Left cardiac atrium (tissue), 4 donors: ENCODE measurements at regions not wholly inside any gene's neighbourhood (a gene's known extent, or its start where the extent isn't known, plus 50 kb on each side); places are given as distances from the start of the nearest gene placed in this dataset.

ENCODE experiments used
- ATAC-seq, 2 donors: fragments of 200-7000 bp; cut with Tn5 transposase; one replicate each; pipeline ENCODE4 v1.9.1; 2020; ENCODE audit warnings: mild to moderate bottlenecking in 2 of 2, moderate library complexity in 2 of 2
- DNase-seq: peaks from one replicate; pipeline ENCODE4 v3.0.0-alpha.2; 2020
- intact Hi-C, 2 donors: fragments of 100-400 bp; cut with DNase I; formaldehyde crosslinking; loops; one replicate each; pipeline versions ENCODE4 v1.14.1 to v1.15.1; 2022 to 2023
- donor health status: DM: no; HTN: yes; CAD: no.
- donor health status: DM: no; HTN: yes; CAD: no; lungs with severe emphysema.
- donor health status: DM: yes; HTN: yes; CAD: no.
- donor health status: Dilated cardiomyopathy.

DNA sequence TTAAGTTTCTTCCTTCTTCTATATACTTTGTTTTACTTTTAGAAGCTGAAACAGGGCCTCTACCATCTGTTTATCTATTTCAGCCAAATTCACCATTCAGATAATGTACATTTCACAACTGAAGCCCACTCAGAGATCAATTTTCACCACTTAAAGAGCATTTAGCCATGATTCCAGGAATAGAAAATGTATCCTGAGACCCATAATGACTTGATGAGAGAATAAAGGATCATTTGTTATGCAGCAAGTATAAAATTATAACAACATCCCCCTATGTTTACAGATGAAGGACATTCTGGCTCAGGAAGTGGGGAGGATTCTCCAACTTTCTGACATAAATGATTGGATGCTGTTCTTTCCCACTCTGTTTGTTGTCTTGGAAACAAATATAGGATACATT is 962.1 kb upstream of the EEF2KMT start:
- DNase-seq = no peak
- intact Hi-C loops = no loop called here
- ATAC-seq = no peak

GRCh38 chr16:6057821-6058220 is 960.2 kb upstream of the EEF2KMT start:
- no peak for ATAC-seq
- intact Hi-C loops = no loop called here
- DNase-seq = no peak

DNA sequence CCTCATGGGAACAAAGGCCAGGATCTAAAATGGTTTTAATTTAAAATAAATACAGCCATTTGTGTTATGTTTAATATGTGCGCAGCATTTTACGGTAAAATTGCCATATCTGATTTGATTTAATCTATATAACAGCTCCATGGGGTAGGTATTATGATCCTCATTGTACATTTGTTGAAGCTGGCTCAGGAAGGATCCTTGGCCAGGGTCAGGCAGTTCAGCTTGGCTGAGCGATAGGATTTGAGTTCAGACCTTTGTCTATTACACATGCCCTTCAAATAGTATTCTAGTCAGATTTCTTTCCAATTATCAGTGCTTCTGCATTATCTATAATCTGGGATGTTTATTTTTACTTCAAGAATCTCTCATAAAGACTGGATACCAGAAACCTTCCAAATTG is 950.4 kb upstream of the EEF2KMT start:
- intact Hi-C loops = no loop called here
- ATAC-seq (no peak), DNase-seq (no peak)

DNA sequence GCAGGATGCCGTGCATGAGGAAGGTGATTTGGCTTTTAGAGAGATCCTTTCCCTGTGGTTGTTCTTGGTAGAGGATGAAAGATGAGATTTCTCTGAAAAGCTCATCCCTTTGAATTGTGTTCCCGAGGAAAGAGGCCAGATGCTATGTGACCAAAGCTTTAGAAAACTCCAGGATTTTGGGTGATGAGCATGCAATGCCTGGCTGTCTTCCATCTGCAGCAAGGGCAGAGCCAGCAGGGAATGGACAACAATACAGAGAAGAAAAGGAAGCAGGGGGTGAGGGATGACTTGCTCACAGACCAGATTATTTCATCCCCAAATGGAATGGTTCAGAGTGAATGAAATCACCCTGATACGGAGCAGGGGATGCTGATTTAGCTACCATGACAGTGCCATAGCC is 949.7 kb upstream of the EEF2KMT start:
- intact Hi-C loops = no loop called here
- DNase-seq (no peak), ATAC-seq (no peak)

DNA sequence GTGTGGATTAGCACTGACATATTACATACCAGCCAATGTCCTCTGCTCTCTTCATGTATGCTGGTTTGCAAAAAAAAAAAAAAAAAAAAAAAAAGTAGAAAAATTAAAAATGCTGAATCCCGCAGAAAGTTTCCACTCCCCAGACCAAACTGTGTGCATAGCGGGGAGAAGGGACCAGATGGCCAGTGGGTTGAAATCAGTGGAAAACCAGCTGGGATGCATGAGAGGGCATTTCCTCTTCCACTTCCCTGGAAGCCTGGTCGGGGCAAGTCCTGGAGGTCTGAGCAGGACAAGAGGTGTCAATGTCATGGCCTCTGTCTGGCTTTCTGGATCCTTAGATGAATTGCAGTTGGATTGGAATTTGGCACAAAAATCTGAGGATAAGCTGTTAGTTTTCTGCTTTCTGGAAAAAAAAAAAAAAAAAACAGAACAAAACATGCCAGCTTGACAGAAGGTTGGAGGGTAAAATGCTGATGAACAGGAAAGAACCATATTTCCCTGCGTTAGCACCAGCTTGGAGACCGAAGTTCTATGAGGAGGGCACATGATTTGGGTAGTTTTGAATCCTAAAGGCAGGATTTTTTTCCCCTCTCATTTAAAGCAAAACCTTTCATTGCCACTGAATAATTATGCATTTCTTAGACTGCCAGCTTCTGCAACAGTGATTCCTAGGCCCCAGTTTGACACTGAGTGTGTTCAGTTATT is 941.5 kb upstream of the EEF2KMT start:
- intact Hi-C loops = no loop called here
- no peak for DNase-seq
- no peak for ATAC-seq

- no peak for DNase-seq
- intact Hi-C loops = no loop called here
- no peak for ATAC-seq
Measured at GRCh38 chr16:6035161-6035560, 937.6 kb upstream of the EEF2KMT start.

DNA sequence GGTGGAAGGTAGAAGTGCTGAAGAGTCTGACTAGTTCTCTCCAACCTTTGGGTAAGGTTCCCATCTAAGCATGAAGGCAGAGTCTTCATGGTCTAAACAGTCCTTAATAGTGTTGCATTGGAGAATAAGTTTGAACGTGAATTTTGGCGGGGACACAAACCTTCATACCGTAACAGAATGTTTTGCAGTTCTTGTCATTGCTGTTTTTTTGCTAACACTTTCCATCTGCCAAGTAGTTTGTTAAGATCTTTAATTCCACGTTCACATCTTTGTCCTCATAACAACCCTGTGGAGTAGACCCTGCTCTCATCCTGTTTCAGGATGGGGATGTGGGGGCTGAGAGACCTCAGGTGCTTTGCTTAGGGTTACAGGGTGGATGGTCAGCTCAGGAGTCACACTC is 936.9 kb upstream of the EEF2KMT start:
- intact Hi-C loops = no loop called here

DNA sequence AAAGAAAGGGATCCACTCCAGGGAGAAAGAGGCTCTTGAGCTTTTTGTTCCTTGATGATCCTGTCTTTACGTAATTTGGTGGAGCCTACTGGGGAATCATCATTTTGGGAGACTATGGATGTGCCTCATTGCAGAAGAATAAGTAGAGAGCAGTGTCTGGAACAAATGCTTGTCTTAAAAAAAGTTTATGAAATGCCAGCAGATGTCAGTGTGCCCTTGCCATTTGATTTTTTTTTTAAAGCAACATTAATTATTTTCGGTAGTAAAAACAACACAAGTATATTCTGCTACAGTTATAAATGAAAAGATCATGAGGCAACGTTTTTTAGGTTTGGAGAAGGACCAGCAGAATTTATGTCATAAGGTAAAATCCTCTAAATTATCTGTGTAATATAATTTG is 934.8 kb upstream of the EEF2KMT start:
- intact Hi-C loops = no loop called here
- no peak for DNase-seq
- ATAC-seq = no peak

More for the DNA sequence above, 936.9 kb upstream of the EEF2KMT start:
- ATAC-seq (no peak), DNase-seq (no peak)

- intact Hi-C loops = no loop called here
- ATAC-seq = no peak
- no peak for DNase-seq
Measured at GRCh38 chr16:6031567-6031966, 934.0 kb upstream of the EEF2KMT start.

GRCh38 chr16:6031102-6031501 is 933.5 kb upstream of the EEF2KMT start:
- DNase-seq (no peak), ATAC-seq (no peak)
- intact Hi-C loops = no loop called here

DNA sequence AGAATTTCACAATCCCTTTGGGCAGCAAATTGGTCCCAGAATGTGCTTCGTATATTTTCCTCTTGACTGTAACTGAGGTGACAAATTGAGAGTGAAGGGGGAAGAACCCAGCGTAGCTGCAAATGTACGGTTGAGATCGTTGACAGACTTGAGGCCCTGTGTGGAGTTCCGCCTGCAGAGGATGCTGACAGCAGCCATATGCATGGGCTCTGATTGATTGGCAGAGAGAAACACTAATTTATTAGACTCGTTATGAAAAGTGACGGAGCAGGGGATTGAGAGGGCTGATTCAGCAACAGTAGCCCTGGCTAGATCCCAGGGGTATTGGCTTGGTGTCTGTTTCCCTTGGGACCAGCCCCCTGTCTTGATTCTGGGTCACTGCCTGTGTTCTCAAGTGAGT is 930.1 kb upstream of the EEF2KMT start:
- intact Hi-C loops = no loop called here
- no peak for ATAC-seq

DNA sequence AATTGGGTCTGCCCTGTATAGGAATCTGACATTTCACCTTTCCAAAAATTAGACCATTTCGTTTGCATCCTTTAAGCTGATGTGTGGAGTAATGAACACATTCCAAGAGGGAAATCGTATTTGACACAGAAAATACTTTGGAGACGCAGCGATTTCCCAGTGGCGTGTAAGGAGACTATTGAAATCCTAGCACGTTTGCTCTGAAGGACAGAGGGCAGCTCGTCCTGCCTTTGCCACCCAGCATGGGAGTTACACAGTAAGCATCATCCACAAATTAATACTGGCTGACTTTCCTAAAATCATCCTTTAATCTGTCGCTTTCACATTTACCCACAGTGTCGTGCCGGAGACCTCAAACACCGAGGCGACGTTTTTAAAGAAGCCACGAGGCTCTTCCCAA is 925.9 kb upstream of the EEF2KMT start:
- ATAC-seq = no peak
- intact Hi-C loops = no loop called here
- DNase-seq = no peak

More for the DNA sequence above, 930.1 kb upstream of the EEF2KMT start:
- no peak for DNase-seq

DNA sequence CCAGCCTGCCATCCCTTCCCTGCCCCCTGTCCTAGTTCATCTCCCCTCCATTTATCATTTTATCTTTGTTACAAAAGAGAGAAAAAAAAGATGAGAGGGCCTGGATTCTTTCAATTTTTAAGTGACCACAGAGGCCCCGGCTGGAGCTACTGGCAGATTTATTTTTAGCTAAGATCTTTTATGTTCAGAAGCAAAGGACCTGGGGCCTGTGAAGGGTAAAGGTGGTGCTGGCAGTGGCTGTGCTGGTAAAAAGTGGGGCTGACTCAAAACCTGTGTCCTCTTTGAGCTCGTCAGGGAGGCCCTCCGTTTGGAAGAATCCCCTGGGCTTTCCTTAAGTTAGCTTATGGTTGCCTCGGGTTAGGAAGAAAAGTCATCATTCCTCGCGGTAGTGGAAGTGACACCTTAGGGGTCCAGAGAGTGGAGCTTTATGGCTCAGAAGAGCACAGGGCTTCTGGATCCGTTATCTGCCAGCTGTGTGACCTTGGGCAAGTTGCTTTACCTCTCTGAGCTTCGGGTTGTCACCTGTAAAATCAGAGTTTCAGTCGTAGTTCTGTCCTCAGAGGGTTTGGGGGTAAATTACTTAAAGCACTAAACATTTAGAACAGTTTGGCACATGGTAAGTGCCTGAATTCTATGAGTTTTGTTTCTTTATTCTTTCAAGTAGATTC is 923.8 kb upstream of the EEF2KMT start:
- ATAC-seq (no peak), DNase-seq (no peak)
- intact Hi-C loops = no loop called here

- ATAC-seq (no peak), DNase-seq (no peak)
- intact Hi-C loops = no loop called here
Measured at GRCh38 chr16:6020162-6020985, 922.8 kb upstream of the EEF2KMT start.

GRCh38 chr16:6019490-6019991 is 921.9 kb upstream of the EEF2KMT start:
- intact Hi-C loops = no loop called here
- DNase-seq (no peak), ATAC-seq (no peak)

GRCh38 chr16:6018848-6019489 is 921.4 kb upstream of the EEF2KMT start:
- intact Hi-C loops = no loop called here
- DNase-seq = no peak
- no peak for ATAC-seq

DNA sequence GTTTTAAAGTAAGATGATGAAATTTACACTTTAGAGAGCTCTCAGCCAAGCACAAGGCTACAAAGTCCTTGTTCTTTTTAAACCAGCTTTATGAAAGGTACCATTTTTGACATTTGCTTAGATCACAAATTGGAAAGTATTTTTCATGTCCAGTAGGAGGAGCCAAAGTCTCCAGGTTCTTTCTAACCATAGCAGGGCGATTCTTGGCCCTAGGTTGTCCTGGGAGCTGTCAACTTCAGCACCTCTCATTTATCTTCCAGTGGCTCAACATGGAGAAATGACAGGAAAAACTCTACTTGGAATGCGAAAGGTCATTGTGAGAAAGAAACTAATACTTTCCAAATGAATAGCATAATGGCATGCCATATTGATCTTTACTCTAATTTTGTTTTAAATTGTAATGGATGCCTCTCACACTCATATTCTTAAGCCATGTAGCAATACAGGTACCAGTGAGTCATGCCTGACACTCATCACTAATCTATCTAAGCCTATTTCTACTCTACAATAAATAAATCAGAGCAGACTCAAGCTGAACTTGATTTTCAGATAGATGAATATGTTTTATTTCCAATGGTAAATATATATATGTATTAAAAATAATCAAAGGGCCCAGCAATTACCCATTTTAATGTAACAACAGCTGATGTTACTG is 919.1 kb upstream of the EEF2KMT start:
- DNase-seq = no peak
- ATAC-seq = no peak
- intact Hi-C loops = no loop called here

DNA sequence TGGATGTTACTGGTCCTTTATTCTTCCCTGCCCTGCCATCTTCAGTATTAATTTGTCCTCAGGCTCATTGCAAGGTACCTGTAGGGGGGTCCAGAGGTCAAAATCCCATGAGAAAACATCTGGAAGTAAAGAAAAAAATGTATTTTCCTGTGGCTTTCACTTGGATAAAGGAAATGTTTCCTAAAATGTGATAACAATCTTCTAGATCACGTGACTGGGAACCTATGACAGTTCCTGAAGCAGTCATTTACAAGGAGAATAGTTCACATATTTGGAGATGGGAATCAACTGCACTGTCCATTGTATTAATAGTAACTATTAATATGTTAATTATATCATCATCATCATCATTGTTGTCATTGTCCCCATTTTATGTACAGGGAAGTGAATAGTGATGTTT is 915.1 kb upstream of the EEF2KMT start:
- intact Hi-C loops = no loop called here
- ATAC-seq = no peak
- DNase-seq = no peak

GRCh38 chr16:6009151-6009550 is 911.6 kb upstream of the EEF2KMT start:
- ATAC-seq = no peak
- intact Hi-C loops = no loop called here
- no peak for DNase-seq
